ENCODE measurements at regions not wholly inside any gene's neighbourhood (a gene's known extent, or its start where the extent isn't known, plus 50 kb on each side); places are given as distances from the start of the nearest gene placed in this dataset.

DNA sequence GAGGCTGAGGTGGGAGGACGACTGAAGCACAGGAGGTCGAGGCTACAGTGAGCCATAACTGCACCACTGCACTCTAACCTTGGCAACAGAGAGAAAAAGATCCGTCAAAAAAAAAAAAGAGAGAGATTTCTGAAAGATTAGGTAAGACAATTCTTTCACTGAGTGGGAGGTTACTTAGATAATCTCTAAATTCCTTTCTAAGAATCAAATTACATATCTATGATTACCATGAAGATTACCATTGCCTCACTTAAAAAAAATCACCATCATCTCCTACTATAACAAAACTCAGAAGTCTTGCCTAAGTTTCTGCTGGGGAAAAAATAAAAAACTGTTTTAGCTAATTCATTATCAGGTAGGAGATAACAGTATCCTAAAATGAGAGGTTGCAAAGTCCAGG is 366.7 kb downstream of the DUSP6 start:
- DNase-seq = peak; percentile 21

DNA sequence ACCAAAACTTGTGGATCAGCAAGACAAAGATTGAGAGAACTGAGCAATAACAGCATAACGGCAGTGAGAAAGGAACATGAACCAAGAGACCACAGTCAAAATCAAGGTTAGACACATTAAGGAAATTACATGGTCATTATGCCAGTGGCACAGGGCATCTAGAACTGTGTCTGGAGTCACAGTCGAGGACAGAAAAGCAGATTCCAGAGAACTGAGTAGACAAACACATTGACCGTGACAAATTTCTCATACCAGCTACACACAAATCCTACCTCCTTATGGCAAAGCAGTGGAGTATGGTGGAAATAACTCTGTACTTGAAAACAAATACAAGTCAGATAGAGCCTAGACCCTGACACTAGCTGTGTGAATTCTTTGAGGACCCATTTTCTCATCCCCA is 367.3 kb downstream of the DUSP6 start:
- DNase-seq = no peak

GRCh38 chr12:88982694-88983093 is 369.6 kb downstream of the DUSP6 start:
- no peak for DNase-seq

- DNase-seq = no peak
Measured at GRCh38 chr12:88977115-88977514, 375.2 kb downstream of the DUSP6 start.

DNA sequence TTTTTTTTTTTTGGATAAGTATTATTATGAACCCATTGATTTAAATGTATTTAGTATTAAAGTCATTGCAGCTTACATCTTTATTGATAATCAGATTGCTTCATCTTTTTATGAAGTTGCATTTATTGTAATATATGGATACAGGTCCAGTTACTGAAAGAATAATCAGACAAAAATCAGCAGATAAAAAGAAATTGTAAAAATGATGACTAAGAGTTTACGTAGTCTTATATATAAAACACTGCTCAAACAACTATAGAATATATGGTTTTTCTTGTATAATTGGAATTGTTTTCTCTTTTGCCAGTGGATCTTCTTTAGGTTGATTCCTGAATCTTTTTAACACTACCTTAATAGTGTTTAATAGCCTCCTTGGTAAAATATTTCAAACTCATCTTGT is 378.3 kb downstream of the DUSP6 start:
- no peak for DNase-seq

DNA sequence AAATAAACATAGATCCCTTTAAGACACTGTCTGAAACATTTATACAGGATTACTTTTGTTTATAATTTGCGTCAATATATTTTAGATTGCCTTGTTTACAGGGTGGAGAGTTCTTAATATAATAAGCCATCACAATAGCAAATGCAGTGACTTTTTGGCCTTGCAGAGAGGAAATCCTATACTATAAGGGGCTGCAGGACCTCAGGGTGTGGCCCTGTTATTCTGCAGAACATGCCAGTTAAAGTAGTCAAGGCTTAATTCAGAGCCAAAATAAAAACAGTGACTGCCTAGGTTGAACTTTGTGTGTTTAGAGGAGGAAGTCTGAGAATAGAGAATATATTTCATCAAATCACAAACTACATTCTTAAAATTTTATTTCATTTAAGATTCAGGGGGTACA is 381.6 kb downstream of the DUSP6 start:
- no peak for DNase-seq

- no peak for DNase-seq
Measured at GRCh38 chr12:88969127-88969526, 383.2 kb downstream of the DUSP6 start.

- DNase-seq = peak; percentile 23
Measured at GRCh38 chr12:88960213-88960878, 380.1 kb upstream of the KITLG start.

- no peak for DNase-seq
Measured at GRCh38 chr12:88958946-88959345, 378.7 kb upstream of the KITLG start.

GRCh38 chr12:88958153-88958552 is 377.9 kb upstream of the KITLG start:
- DNase-seq = no peak

- DNase-seq = no peak
Measured at GRCh38 chr12:88957358-88957757, 377.1 kb upstream of the KITLG start.

DNA sequence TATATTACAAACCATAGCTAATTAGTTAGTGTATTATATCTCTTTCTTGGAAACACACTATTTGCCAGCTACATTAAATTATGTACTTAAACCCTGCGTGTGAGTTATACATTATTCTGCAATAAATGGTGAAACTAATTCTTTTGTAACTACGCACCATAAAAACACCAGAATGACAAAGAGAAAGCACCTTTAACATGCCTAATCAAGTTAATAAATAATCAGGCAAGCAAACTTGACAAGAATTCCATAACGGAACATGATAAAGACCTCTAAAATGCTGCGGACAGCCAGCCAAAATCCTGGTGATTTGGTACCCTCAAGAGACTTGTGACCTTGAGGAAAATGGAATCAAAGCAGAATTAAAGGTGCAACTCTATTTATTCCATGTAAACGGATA is 375.3 kb upstream of the KITLG start:
- DNase-seq = no peak

DNA sequence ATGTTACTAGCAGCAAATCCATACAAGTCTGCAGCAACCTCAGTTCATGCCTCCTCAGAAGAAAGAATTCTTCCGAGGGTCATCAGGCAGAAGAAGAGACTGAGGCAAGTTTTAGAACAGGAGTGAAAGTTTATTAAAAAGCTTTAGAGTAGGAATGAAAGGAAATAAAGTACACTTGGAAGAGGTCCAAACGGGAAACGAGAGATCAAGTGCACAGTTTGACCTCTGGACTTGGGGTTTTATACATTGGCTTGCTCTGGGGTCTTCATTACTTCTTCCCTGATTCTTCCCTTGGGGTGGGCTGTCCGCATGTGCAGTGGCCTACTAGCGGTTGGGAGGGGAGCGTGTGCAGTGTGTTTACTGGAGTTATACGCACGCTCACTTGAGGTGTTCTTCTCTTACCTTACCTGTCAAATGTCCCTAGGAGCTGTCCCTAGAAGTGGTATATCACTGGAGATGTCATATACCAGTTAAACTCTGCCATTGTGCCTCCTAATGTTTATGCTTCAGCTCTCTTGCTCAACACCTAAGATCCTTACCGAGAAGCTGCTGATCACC is 372.8 kb upstream of the KITLG start:
- no peak for DNase-seq

GRCh38 chr12:88952562-88952942 is 372.3 kb upstream of the KITLG start:
- peak; percentile 53 for DNase-seq

- DNase-seq = no peak
Measured at GRCh38 chr12:88951860-88952561, 371.7 kb upstream of the KITLG start.

DNA sequence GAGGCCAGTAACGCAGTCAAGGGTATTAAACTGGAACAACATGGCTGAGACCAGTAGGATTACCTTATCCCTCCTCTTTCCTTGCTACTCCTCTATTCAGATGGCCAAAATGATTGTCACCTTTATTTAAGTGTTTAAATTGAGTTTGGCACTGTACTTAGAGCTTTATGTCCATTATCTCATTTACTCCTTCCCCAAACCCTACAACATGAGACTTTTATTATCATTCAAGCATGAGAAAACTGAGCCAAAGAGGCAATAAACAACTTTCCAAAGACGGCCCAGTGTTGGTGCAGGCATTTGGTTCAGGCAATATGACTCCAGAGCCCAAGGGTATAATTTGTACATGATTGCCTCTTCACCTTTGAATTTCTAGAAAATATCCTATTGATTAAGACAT is 370.9 kb upstream of the KITLG start:
- DNase-seq = no peak

DNA sequence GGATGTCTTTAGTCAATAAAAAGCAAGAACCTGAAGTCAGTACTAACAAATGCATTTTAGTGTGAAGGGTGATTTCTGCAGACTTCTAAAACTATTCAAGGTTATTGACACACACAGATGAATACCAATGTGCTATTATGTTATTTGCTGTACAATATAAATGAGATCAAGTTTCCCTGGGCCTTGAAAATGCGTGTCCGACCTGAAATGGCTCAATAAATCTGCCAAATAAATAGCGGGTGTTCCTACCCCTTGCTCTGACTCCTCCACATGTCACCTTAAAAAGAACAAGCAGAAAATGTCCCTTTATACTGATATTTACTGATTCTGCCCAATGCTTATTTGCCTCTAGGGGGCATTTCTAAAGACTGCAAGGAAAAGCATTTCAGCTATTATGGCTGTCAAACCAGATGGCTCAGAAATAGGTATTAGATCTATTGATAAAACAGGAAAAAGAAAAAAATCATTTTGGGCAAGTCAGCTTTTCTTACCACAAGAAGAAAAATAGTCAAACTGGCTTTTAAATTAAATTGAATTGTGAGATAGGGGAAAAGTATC is 367.3 kb upstream of the KITLG start:
- no peak for DNase-seq

DNA sequence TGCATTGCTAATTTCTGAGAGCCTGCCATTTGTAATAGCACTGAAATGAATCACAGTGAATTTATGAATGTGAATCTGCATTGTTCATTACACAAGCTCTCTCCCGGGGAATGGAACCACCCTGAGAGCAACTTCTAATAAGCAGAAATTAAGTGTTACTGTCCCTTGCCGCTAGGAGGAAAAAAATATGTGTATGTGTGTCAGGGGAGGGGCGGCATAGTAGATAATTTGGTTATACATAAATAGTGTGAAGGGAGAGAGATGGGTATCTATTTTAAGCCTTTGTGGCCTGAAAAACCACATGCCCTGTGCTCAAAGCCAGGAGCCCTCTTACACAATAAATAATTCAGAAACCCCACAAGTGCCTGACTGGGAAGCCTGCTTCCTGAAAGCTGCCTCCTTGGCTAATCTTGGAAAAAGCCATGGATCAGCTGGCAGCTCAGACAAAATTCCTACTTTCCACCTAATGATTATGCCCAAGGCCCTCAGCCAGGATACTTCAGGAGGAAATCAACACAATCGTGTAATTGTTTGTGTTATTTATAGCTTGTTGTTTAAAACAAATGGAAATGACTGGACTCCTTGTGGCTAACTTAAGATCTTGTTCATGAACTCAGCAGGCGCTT is 366.2 kb upstream of the KITLG start:
- peak; percentile 82 for DNase-seq

DNA sequence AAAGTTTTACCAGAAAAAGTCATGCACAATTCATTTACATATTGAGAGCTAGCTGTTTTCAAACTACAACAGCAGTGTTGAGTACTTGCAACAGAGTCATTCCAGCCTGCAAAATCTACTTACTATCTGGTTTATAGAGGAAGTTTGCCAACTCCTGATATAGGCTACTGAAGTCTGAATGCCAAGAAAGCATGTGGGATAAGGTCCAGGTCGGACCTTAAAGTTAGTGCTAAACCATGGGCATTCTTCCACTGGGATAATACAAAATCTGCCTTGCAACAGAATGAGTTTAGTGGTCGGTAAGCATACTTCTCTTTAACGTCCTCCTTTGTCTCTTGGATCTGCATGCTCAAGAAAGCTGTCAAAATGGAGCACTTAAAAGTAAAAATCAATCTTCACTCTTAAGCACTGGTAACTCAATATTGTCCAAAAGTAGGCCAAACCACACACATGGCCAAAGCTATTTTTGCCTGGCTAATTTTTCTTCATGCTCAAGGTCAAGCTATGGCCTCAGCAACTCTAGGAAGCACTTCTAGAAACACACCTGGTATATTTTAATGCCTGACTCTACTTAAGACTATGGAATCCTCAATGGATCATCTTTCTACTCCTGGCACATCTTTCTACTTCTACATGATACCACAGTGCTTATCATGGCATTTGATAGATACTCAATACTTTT is 364.9 kb upstream of the KITLG start:
- peak; percentile 58 for DNase-seq

- no peak for DNase-seq
Measured at GRCh38 chr12:88944397-88944796, 364.1 kb upstream of the KITLG start.

- no peak for DNase-seq
Measured at GRCh38 chr12:88940854-88941253, 360.6 kb upstream of the KITLG start.

GRCh38 chr12:88935856-88936255 is 355.6 kb upstream of the KITLG start:
- DNase-seq = no peak

DNA sequence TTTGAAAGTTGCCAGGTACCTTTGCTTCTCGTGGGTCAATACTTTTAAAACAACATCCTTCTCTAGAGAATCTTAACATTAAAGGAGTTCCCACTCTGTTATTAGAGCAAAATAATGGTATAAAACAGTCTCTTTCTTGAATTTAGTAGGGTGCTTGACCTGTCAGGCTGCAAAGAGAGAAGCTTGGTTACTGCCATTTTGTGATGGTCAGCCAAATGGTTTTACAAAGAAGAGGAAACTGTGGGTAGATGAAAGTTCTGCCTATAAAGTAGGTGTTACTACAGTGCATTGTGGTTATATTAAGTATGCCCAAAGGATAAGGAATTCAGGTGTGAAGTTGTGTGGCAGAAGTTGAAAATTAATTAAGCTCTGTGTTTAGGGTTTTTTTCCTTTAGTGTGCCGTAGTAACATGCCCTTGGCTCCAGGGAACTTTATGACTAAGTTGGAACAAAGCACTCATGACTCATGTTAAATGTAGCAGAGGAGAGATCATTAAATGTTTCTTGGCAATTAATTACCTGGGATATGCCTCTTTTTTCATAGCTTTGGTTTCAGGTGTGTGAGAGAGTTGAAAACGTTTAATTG is 354.0 kb upstream of the KITLG start:
- peak; percentile 37 for DNase-seq
